ENCODE measurements at regions not wholly inside any gene's neighbourhood (a gene's known extent, or its start where the extent isn't known, plus 50 kb on each side); places are given as distances from the start of the nearest gene placed in this dataset.

DNA sequence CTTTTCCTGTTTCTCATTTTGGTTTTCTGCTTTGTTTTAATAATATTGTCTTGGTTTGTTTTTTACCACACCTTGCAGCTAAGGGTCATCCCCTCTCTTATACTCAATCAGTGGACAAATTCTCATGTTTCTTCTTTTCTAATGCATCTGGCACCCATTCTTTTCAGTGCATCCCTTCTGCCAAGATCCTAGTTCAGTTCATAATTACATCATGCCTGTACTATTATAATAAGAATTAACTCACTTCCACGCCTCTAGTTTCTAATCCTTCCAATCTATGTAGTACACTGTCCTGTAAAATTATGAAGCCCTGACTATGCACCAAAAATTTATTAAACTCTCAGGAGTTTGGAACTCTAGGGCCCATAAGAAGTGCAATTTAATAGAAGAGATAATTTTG, 126.1 kb downstream of the FAT4 start:
- no peak for DNase-seq

DNA sequence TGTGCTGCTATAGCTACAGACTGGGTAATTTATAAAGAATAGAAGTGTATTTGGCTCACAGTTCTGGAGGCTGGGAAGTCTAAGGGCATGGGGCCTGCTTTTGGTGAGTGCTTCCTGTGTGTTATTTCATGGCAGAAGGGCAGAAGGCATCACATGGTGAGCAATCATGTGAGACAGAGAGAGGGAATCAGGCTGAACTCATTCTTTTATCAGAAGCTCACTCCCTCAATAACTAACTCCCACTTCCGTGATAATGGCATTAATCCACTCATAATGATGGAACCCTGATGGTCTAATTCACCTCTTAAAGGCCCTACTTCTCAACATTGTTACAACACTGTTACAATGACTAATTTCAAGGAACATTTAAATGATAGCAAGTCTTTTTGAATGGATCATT, 129.4 kb downstream of the FAT4 start:
- DNase-seq = no peak

DNA sequence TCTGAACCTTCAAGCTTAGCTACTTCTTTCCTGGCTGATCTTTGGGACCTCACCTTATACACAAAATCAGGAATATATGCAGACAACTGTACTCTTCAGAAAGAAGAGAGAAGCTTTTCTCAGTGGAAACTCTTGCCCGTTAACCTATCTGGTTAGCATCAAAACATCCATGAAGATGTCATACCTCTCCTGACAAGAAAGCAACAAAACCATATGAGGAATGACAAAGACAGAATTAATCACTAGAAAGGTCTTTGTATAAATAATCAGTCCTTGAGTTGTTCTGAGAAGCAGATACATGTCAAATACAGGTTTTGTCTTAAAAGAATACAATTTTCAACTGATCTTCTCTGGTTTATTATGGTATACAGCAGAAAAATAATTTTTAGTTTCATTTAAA, 130.8 kb downstream of the FAT4 start:
- DNase-seq = no peak

DNA sequence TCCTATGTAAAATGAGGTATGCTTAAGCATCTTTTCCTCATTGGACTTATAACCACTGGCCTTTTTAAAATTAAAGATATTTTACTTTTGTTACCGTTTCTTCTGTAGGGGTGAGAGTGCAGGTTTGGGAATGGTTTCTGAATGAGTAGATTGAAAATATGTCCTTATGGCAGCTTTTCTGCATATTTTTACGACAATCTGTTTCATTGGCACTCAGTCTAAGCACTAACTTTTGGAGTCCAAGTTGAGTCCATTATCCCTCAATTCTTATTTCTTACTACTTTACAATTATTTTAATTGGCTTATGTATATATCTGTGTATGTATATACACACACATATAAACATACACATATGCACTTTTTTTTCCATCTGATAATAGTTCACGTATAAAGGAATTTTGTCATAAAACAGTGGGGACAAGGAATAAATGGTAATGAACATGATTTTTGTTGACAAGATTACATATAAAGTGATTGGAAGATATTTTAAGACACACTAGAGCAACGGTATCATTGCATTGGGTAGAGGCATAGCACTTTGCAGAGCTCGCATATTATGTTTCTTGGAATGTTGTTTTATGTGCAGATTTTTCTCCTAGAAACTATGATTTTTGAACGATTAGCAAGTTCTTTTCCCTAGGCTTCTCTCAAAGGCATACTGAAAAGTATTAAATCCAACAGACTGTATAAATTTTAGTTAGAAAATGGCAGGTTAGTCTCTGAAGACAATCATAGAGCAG, 133.0 kb downstream of the FAT4 start:
- no peak for DNase-seq

DNA sequence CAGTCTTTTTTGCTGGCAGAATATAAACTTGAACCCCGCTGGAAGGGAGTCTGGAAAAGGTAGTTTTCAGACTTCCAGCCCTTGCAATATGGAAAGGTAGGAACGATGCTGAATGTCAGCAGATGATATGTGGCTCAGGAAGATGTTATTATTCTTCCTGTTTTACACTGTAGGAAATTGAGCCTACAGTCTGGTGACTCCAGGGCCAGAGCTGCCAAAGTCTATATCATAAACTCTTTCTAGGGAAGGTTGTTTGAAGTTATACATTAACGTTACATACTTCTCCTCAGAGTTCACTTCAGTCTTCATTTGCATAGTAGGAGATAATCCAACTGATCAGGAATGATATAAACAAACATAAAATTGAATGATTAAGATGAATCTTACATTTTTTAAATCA, 141.3 kb downstream of the FAT4 start:
- DNase-seq = no peak

DNA sequence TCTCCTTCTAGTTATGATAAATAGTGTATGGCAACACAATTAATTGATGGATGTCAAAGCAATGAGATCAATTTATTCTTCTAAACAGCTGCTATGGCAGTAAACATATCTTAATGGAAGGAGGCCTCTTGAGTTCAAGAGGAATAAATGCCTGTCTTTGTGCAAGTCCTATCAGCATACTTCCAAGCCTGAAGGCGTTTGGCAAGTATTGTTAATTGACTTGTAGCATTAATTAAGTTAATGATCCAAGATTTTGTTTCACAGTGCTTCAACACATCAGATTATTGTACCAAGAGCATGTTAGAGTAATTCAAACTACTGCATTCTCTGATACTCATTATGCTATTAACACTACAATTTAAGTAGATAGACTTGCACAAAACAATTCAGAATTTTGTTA, 144.8 kb downstream of the FAT4 start:
- no peak for DNase-seq

DNA sequence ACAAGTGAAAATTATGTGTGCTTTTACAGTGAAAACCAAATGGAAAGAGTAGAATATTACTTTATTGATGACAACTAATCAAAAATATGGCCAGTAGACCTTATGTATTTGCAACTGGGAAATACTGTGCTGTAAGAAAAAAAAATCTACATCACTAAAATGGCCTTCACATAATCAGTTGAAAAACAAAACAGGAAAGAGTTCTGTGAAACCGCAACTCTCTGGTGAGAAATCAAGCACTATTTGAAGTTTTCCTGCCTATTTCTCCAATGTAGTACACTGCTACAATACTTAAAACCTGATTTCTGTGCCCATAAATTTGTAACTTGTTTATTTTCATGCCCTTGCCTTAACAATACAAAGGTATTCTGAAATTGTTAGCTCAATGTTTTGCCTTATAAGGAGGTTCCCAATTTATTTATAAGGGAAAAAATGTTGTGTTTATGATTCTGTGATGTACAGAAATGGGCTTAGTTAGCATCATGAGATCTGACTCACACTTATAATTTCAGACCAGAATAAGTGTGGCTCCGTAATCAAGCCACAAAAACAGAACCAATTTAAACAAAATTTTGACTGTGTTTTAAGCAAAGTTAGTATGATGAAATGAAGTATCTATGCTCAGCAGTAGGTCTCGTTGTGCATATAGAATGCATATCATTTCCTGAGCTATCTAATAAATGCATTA, 147.1 kb downstream of the FAT4 start:
- no peak for DNase-seq

DNA sequence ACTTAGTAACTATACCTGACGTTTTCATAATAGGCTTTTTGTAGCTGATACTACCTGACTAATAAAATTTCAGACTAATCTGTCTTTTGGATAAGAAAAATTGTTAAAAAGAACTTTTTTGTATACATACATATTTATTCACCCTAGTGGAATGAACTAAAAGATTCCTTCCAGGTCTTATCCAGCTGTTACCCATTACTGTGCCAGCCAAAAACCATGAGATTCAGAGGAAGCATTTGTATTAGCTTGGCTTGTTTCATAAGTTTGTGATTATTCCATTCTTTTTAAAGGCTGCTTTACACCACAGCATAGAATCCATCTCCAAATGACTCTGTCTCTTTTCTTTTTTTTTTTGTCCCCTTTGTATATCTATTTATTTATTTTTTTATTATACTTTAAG, 149.4 kb downstream of the FAT4 start:
- DNase-seq = no peak

DNA sequence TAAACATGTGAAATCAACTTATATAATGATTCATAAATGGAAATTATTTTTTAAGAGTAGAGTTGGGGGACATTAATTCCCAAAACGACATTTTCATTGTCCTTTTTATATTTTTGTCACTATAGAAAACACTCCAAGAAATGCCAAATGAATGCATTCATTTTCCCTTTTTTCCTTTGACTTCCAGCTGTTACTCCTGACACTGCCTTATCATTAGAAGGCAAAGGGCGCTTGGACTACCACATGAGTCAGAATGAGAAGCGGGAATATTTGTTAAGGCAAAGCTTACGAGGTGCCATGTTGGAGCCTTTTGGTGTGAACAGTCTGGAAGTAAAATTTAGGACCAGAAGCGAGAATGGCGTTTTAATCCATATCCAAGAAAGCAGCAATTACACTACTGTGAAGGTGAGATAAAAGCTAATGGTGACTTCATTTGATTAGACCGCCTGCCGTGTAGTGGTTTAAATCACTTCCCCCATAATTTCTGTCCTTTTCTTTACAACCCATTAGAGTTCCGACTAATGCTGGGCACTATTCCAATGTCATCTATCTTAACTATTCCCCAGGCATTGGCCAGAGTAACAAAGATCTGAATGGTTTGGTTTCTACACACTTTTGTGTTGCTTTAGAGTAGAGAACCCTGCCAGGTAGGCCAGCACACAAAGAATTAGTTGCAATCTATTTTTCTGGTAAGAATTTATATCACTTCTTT, 166.7 kb downstream of the FAT4 start:
- DNase-seq = no peak

DNA sequence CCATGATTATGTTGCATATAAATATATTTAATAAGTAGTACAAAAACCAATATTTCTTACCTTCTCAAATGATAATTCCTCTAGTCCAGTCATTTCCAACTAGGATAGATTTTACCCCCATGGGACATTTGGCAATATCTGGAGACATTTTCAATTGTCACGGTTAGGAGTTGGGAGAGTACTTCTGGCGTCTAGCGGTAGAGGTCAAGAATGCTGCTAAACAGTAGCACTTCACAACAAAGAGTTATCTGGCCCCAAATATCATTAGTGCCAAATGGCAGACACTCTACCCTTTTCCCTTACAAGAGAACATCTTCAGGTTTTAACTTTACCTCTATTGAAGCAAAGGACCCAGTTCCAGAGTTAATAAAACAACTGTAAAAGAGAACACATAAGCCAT, 168.1 kb downstream of the FAT4 start:
- no peak for DNase-seq

DNA sequence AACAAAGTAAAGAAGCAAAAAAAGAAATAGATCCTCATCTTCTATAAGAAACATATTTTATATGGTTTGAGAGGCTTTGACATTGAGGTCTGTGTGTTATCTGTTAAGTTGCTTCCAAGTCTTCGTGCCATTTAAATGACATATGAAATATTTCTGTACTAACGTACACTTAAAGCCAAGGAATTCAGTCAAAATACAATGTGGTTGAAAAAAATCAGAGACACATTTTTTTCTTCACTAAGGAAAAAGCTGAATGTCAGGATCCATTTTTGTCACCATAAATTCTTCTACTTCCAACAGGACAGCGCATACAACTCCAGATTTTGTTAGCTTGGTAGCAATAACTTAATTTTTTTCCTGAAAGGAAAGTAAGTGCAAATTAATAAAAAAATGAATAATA, 168.5 kb downstream of the FAT4 start:
- no peak for DNase-seq

DNA sequence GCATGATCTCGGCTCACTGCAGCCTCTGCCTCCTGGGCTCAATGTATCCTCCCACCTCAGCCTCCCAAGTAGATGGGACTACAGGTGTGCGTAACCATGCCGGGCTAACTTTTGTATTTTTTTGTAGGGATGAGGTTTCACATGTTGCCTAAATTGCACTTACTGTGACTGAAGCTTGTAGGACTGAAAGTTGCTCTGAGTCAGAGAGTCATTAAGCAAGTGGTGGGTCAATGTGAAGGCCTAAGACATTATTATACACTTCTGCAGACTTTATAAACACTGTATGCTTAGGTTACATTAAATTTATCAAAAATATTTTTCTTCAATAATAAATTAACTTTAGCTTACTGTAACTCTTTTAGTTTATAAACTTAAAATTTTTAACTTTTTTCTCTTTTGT, 170.2 kb downstream of the FAT4 start:
- no peak for DNase-seq

DNA sequence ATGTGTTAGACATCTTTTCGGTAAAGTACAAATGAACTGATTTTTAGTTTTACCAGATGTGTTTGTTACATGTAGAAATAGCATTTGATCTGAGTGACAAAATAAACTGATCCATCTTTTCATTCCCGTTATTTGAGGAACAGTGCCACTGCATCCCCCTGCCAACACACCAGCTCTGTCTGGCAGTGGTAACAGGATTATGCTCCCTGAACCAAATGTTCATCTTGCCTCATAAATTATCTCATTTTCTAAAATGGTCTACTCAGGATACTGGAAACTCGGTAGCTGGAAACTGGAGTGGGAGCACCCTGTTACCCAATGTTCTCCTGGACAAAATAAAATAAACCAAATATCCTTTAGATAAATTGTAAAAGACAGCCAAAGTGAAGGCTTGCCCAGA, 171.6 kb downstream of the FAT4 start:
- DNase-seq = no peak

DNA sequence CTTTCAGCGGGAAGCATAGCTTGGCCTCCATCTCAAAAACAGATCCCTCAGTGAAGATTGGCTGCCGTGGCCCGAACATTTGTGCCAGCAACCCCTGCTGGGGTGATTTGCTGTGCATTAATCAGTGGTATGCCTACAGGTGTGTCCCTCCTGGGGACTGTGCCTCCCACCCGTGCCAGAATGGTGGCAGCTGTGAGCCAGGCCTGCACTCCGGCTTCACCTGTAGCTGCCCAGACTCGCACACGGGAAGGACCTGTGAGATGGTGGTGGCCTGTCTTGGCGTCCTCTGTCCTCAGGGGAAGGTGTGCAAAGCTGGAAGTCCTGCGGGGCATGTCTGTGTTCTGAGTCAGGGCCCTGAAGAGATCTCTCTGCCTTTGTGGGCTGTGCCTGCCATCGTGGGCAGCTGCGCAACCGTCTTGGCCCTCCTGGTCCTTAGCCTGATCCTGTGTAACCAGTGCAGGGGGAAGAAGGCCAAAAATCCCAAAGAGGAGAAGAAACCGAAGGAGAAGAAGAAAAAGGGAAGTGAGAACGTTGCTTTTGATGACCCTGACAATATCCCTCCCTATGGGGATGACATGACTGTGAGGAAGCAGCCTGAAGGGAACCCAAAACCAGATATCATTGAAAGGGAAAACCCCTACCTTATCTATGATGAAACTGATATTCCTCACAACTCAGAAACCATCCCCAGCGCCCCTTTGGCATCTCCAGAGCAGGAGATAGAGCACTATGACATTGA, 175.4 kb downstream of the FAT4 start:
- DNase-seq = no peak

DNA sequence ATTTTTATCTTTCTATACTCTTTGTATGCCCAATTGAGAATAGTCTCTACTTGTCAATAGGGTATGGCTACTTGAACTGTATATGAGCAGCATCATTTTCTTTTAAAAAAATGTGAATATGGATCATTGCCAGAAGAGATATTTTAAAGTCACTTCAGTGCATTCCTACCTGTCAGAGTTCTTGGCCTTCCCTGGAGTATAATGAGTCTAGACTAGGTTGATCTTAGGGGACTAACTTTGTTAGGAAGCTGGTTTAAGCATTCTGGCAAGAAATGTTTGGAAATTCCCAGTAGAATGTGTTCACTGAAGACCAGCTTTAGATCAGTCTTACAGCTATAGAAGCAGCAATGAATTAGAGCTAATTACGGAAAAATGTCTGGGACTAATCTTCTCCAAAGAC, 178.2 kb downstream of the FAT4 start:
- DNase-seq = no peak

DNA sequence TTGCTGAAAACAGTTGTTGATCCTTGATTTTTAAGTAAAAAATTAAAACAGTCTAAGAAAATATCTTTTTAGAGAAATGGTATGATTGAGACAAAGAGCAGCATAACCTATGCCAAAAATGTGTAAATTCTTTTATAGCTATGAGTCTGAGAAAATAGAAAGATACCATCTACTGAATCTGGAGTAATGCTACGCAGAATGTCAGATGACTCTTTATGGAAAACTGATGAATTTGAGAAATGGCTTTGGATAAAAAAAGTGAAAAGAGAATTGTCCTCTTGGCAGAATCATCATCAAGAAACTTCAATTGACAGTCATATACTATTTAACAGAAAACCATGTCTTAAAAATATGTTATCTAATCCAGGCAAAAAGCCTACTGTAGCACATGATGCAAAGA, 183.1 kb downstream of the FAT4 start:
- DNase-seq = no peak

DNA sequence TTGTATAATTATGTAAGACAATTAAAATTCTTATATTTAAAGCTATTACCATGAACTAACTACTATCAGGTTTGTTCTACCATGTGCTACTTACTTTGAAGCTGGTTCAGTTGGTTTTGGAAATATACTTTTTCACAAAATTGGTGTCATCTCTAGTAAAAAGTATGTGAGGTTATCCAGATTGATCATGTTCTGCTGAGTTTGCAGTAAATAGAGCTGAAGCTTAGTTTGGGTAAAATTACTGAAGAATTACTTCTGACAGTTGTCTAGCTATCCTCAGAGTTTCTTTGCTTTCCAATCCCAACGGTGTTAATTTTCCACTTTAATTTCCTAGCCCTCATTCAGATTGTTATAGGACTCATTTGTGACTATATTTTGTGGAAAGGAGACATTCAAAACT, 184.2 kb downstream of the FAT4 start:
- no peak for DNase-seq

DNA sequence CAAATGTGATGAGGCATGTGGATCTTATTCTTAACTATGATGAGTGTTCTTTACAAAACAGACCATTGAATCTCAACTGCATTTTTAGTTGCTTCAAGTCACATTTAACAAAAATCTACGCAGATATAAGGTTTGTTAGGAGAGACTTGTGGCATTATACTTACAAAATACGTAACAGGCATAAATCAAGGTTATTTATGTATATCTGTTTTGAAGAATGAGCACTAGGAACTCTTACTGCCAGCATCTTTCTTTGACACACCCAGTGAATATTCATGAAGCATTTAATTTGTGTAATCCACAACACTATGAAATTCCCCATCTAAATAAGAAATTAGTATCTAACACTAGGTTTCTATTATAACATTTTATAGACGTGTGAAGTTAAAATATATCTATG, 186.3 kb downstream of the FAT4 start:
- no peak for DNase-seq

DNA sequence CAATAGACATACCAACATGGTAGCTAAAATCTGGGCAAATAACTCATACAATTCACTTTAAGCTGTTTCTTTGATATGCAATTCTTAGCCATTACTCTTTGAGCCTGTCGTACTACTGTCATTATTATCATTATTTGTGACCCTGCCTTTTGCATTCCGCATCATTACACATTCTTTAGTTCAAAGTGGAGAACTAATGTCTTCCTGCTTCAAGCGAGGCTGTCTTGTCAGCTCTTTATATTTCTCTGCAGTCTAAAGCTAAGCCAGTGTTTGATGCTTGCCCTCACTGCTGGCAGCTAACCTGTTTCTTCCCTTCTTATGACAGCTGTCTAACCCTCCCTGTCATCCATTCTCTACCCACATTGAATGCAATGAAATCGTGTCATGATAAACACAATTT, 186.8 kb downstream of the FAT4 start:
- no peak for DNase-seq

DNA sequence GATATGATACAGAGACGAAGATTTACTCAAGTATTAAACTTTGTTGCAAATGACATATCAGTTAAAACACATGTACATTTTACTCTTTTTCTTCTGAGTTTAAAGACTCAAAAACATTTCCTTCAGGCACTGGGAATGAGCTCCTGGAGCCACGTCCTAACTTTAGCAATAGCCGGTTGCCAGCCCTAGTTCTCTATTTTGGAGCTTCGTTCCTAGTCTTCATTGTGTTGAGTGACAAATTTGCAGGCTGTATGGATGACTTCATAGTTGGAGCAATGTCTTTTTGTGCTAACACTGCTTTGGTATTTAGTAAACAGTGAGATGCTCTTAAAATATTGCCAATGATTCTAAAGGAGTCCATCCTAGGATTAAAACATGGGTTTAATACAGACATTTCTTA, 190.9 kb downstream of the FAT4 start:
- DNase-seq = no peak

DNA sequence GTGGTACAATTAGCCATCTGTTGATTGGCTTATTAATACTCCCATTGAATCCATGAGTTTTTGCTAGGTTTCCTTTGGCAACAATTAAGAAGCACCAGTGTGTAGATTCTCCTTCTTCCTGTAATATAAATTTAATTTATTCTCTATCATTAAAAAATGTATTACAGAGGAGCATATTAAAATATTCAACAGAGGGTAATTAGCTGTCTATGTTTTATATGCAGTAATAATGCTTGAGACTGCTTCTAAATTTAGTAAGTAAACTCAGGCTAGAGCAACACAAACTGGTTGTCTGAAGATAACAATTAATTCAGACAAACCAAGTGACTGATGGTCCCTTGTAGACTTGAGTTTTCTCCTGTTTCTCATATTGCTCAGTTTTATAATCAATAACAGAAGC, 192.4 kb downstream of the FAT4 start:
- no peak for DNase-seq

DNA sequence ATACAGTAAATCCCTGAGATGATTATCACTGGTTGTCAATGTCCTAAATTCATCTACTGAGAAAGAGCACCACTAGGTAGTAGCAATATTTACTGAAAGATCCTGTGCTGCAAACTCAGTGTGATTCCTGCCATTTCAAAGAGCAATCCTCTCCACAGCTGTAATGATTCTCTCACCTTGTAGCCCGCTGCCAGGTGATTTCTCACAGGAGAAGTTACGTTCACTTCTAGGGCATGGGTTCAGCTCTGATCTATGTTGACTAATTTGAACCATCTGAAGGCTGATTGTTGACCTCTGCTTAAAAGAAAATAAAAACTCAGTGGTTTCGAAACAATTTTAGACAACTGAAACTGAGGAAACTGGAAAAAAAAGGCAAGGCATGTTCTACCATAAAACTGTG, 197.0 kb downstream of the FAT4 start:
- DNase-seq = no peak

DNA sequence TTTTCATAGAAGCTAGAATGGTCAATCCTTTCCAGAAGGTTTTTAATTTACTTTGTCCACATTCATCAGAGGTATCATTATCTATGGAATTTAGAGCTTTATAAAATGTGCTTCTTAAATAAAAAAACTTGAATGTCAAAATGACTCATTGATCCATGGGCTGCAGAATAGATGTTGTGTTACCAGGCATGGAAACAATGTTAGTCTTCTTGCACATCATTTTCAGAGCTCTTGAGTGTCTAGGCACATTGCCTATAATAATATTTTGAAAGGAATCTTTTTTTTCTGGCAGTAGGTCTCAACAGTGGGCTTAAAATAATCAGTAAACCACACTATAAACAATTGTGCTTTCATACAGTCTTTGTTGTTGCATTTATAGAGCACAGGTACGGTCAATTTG, 200.3 kb downstream of the FAT4 start:
- no peak for DNase-seq

Measured in C1 segment of cervical spinal cord (tissue), 14 donors.